Stomach (tissue), 8 donors: ENCODE measurements at regions not wholly inside any gene's neighbourhood (a gene's known extent, or its start where the extent isn't known, plus 50 kb on each side); places are given as distances from the start of the nearest gene placed in this dataset.

Source experiments
- DNase-seq, 2 donors: peaks; one replicate each; pipeline versions ENCODE4 v3.0.0 to v3.0.0-alpha.2; 2013 to 2019
- H3K27ac ChIP-seq, 5 donors: fragments of 200-600 bp in 4 of 5; sonication (generic) in 4 of 5; one replicate each; pipeline ENCODE4 v1.5.1; 2013 to 2019; ENCODE audit warnings: mild to moderate bottlenecking in 1 of 5, moderate library complexity in 1 of 5
- H3K27me3 ChIP-seq, 3 donors: fragments of 200-600 bp; sonication (generic); one replicate each; pipeline ENCODE4 v1.5.1; 2017 to 2019; ENCODE audit warnings: mixed run types in 1 of 3
- H3K36me3 ChIP-seq, 4 donors: fragments of 200-600 bp; sonication (generic); 1 replicate in 3 of 4; 2 replicates in 1 of 4; pipeline ENCODE4 v1.5.1; 2016 to 2019
- H3K4me1 ChIP-seq, 4 donors: fragments of 200-600 bp; sonication (generic); one replicate each; pipeline ENCODE4 v1.5.1; 2016 to 2019
- H3K4me3 ChIP-seq, 4 donors: fragments of 200-600 bp; sonication (generic) in 3 of 4; one replicate each; pipeline ENCODE4 v1.5.1; 2016 to 2019; ENCODE audit warnings: mild to moderate bottlenecking in 1 of 4
- H3K9me3 ChIP-seq, 4 donors: fragments of 200-600 bp; sonication (generic); one replicate each; pipeline ENCODE4 v1.5.1; 2016 to 2019
- CTCF ChIP-seq, 7 experiments: fragments of 450-650 bp in 4 of 7; fragments of 200-600 bp in 3 of 7; sonication (generic) in 3 of 7; IDR thresholded peaks; one replicate each; pipeline ENCODE4 v1.5.1; 2016 to 2019; ENCODE audit warnings: antibody characterized with exemption in 7 of 7, control low read depth in 2 of 7, mild to moderate bottlenecking in 1 of 7
- EP300 ChIP-seq: sonication (generic); formaldehyde crosslinking; IDR thresholded peaks from one replicate; pipeline ENCODE4 v1.6.1; 2017; ENCODE audit warnings: antibody characterized with exemption
- POLR2A ChIP-seq, 4 donors: fragments of 450-650 bp; IDR thresholded peaks; one replicate each; pipeline ENCODE4 v1.6.1; 2016; ENCODE audit warnings: antibody characterized with exemption in 4 of 4, control low read depth in 2 of 4, mild to moderate bottlenecking in 1 of 4, moderate library complexity in 1 of 4
- POLR2AphosphoS5 ChIP-seq, 3 donors: sonication (generic); formaldehyde crosslinking; IDR thresholded peaks; one replicate each; pipeline ENCODE4 v1.6.1; 2016; ENCODE audit warnings: antibody characterized with exemption in 3 of 3
- WGBS, 5 donors: extraction: QIAGEN DNeasy Blood & Tissue Kit in 3 of 5; methylation state at CpG; one replicate each; pipeline versions ENCODE4 v1.1.5 to v1.1.7; 2013 to 2018; 5-methylcytosine and 5-hydroxymethylcytosine counted together
- intact Hi-C: fragments of 100-400 bp; cut with DNase I; formaldehyde crosslinking; loops from one replicate; pipeline ENCODE4 v1.15.1; 2023; ENCODE audit warnings: low total_unique reads
- donor health status: healthy with polysubstance abuse.
- donor health status: Bipolar disorder and iron deficiency.
- donor health status: healthy.

GRCh38 chr4:186782302-186782701, 58.6 kb upstream of the FAT1 start:
- TF ChIP-seq EP300 (no peak), POLR2AphosphoS5 (IDR thresholded peaks at IDR 0.05) (no peak), POLR2A (IDR thresholded peaks at IDR 0.05) (no peak), CTCF (IDR thresholded peaks at IDR 0.05) (no peak)
- Histone ChIP-seq H3K27me3 (no peaks in the 10 kb centered on the region), H3K4me3 (no peak overlapping the region), H3K4me1 (no peaks in the 10 kb centered on the region), H3K9me3 (no peaks in the 10 kb centered on the region), H3K36me3 (no peaks in the 10 kb centered on the region), H3K27ac (no peak overlapping the region)
- no peak for DNase-seq
- intact Hi-C loops = no loop called here
- 73 to 84% (median 79%) methylated on average over 5 of the region's 5 CpGs for WGBS, 5 donors

- intact Hi-C loops = no loop called here
- H3K27ac ChIP-seq = no peak overlapping the region
- H3K4me3 ChIP-seq = no peak overlapping the region
- no peaks in the 10 kb centered on the region for H3K27me3 ChIP-seq
- H3K4me1 ChIP-seq = peaks cover 0 to 13% (median 0%) of the 10 kb centered on the region in 4 donors
- 70 to 88% (median 73%) methylated on average over 5 of the region's 5 CpGs for WGBS, 5 donors
- H3K9me3 ChIP-seq = no peaks in the 10 kb centered on the region
- H3K36me3 ChIP-seq = no peaks in the 10 kb centered on the region
- DNase-seq = no peak
- TF ChIP-seq CTCF (IDR thresholded peaks at IDR 0.05) (no peak), POLR2AphosphoS5 (IDR thresholded peaks at IDR 0.05) (no peak), EP300 (no peak), POLR2A (IDR thresholded peaks at IDR 0.05) (no peak)
Observed at GRCh38 chr4:186787536-186787935, 63.9 kb upstream of the FAT1 start.

GRCh38 chr4:186789651-186790050, 66.0 kb upstream of the FAT1 start:
- TF ChIP-seq CTCF (IDR thresholded peaks at IDR 0.05) = no peak
- no peak for TF ChIP-seq POLR2A (IDR thresholded peaks at IDR 0.05)
- TF ChIP-seq POLR2AphosphoS5 (IDR thresholded peaks at IDR 0.05) = no peak
- no peak for TF ChIP-seq EP300
- no peaks in the 10 kb centered on the region for H3K27me3 ChIP-seq
- H3K27ac ChIP-seq = no peak overlapping the region
- H3K4me3 ChIP-seq = no peak overlapping the region
- 66 to 81% (median 78%) methylated on average over 3 of the region's 3 CpGs for WGBS, 5 donors
- H3K36me3 ChIP-seq = no peaks in the 10 kb centered on the region
- H3K4me1 ChIP-seq = peaks cover 0 to 13% (median 0%) of the 10 kb centered on the region in 4 donors
- intact Hi-C loops = no loop called here
- DNase-seq = peak in 1 of 2 donors; percentile 21
- H3K9me3 ChIP-seq = no peaks in the 10 kb centered on the region

- intact Hi-C loops = no loop called here
- TF ChIP-seq POLR2A (IDR thresholded peaks at IDR 0.05) (no peak), POLR2AphosphoS5 (IDR thresholded peaks at IDR 0.05) (no peak), EP300 (no peak), CTCF (IDR thresholded peaks at IDR 0.05) (no peak)
- Histone ChIP-seq H3K27ac (no peak overlapping the region), H3K4me1 (peaks cover 0 to 13% (median 0%) of the 10 kb centered on the region in 4 donors), H3K9me3 (no peaks in the 10 kb centered on the region), H3K36me3 (no peaks in the 10 kb centered on the region), H3K4me3 (no peak overlapping the region), H3K27me3 (no peaks in the 10 kb centered on the region)
- no peak for DNase-seq
Observed at GRCh38 chr4:186790630-186791029, 67.0 kb upstream of the FAT1 start.
